ENCODE measurements at regions not wholly inside any gene's neighbourhood (a gene's known extent, or its start where the extent isn't known, plus 50 kb on each side); places are given as distances from the start of the nearest gene placed in this dataset.

GRCh38 chr13:68254151-68254550 lies 1024.0 kb upstream of the PCDH9 start:
- POLR2A ChIA-PET = no interaction called here

GRCh38 chr13:68234274-68234673 lies 1004.1 kb upstream of the PCDH9 start:
- ChIA-PET POLR2A (no interaction called here), CTCF (no interaction called here)
- Mint-ChIP-seq H3K9me3 (ENCODE audit: unreplicated experiment) (no peaks in the 10 kb centered on the region), H3K27me3 (ENCODE audit: insufficient read depth, unreplicated experiment) (peaks cover 5% of the 10 kb centered on the region), H3K27ac (ENCODE audit: unreplicated experiment) (no peak overlapping the region), H3K4me1 (ENCODE audit: low read depth, unreplicated experiment) (no peaks in the 10 kb centered on the region), H3K36me3 (ENCODE audit: insufficient read depth, unreplicated experiment) (no peaks in the 10 kb centered on the region), H3K4me3 (ENCODE audit: unreplicated experiment) (no peak overlapping the region)
- Histone ChIP-seq H3K27me3 (replicated peaks; ENCODE audit: control insufficient read depth, insufficient read depth, low read length) (no peaks in the 10 kb centered on the region), H3K36me3 (ENCODE audit: control insufficient read depth, insufficient read depth, low read length) (no peaks in the 10 kb centered on the region), H3K4me1 (no peaks in the 10 kb centered on the region), H3K9me3 (no peaks in the 10 kb centered on the region), H3K4me3 (ENCODE audit: low read depth, low read length) (no peak overlapping the region)
- TF ChIP-seq CTCF (IDR thresholded peaks at IDR 0.05; ENCODE audit: insufficient read depth in 1 of 2, low read depth in 1 of 2, low read length in 1 of 2, severe bottlenecking in 1 of 2, unreplicated experiment in 1 of 2) = peak in 1 of 2 experiments; percentile 11
- BruUV-seq (replicated peaks) = no TSS peak
- intact Hi-C loops (cut with micrococcal nuclease; ENCODE audit: unreplicated experiment) = no loop called here
- no peak for DNase-seq

More at GRCh38 chr13:68254151-68254550, 1024.0 kb upstream of the PCDH9 start:
- Histone ChIP-seq H3K4me3 (ENCODE audit: low read depth, low read length) (no peak overlapping the region), H3K4me1 (peaks cover 6% of the 10 kb centered on the region; the same call in 1 of the 2 replicates), H3K9me3 (no peaks in the 10 kb centered on the region), H3K27me3 (replicated peaks; ENCODE audit: control insufficient read depth, insufficient read depth, low read length) (no peaks in the 10 kb centered on the region), H3K36me3 (ENCODE audit: control insufficient read depth, insufficient read depth, low read length) (no peaks in the 10 kb centered on the region)
- DNase-seq = no peak
- Mint-ChIP-seq H3K27ac (ENCODE audit: unreplicated experiment) (no peak overlapping the region), H3K27me3 (ENCODE audit: insufficient read depth, unreplicated experiment) (no peaks in the 10 kb centered on the region), H3K4me3 (ENCODE audit: unreplicated experiment) (no peak overlapping the region), H3K4me1 (ENCODE audit: low read depth, unreplicated experiment) (peaks cover 12% of the 10 kb centered on the region), H3K9me3 (ENCODE audit: unreplicated experiment) (no peaks in the 10 kb centered on the region), H3K36me3 (ENCODE audit: insufficient read depth, unreplicated experiment) (no peaks in the 10 kb centered on the region)
- no peak for TF ChIP-seq CTCF (IDR thresholded peaks at IDR 0.05; ENCODE audit: insufficient read depth in 1 of 2, low read depth in 1 of 2, low read length in 1 of 2, severe bottlenecking in 1 of 2, unreplicated experiment in 1 of 2)
- CTCF ChIA-PET = no interaction called here
- BruUV-seq (replicated peaks) = no TSS peak
- intact Hi-C loops (cut with micrococcal nuclease; ENCODE audit: unreplicated experiment) = no loop called here

- no peaks in the 10 kb centered on the region for H3K36me3 ChIP-seq (ENCODE audit: control insufficient read depth, insufficient read depth, low read length)
- intact Hi-C loops (cut with micrococcal nuclease; ENCODE audit: unreplicated experiment) = no loop called here
- Mint-ChIP-seq H3K4me3 (ENCODE audit: unreplicated experiment) (no peak overlapping the region), H3K27ac (ENCODE audit: unreplicated experiment) (no peak overlapping the region), H3K4me1 (ENCODE audit: low read depth, unreplicated experiment) (no peaks in the 10 kb centered on the region), H3K9me3 (ENCODE audit: unreplicated experiment) (no peaks in the 10 kb centered on the region), H3K36me3 (ENCODE audit: insufficient read depth, unreplicated experiment) (no peaks in the 10 kb centered on the region), H3K27me3 (ENCODE audit: insufficient read depth, unreplicated experiment) (peaks cover 5% of the 10 kb centered on the region)
- H3K9me3 ChIP-seq = no peaks in the 10 kb centered on the region
- POLR2A ChIA-PET = no interaction called here
- no TSS peak for BruUV-seq (replicated peaks)
- DNase-seq = no peak
- TF ChIP-seq CTCF (IDR thresholded peaks at IDR 0.05; ENCODE audit: insufficient read depth in 1 of 2, low read depth in 1 of 2, low read length in 1 of 2, severe bottlenecking in 1 of 2, unreplicated experiment in 1 of 2) = no peak
- H3K4me3 ChIP-seq (ENCODE audit: low read depth, low read length) = no peak overlapping the region
- H3K27me3 ChIP-seq (replicated peaks; ENCODE audit: control insufficient read depth, insufficient read depth, low read length) = no peaks in the 10 kb centered on the region
- CTCF ChIA-PET = no interaction called here
- no peaks in the 10 kb centered on the region for H3K4me1 ChIP-seq
These were observed 1002.4 kb upstream of the PCDH9 start for GRCh38 chr13:68232351-68233130.

Data from Caco-2 (cell line).